Keratinocyte (primary cell): ENCODE measurements at regions not wholly inside any gene's neighbourhood (a gene's known extent, or its start where the extent isn't known, plus 50 kb on each side); places are given as distances from the start of the nearest gene placed in this dataset.

Source experiments
- EZH2 ChIP-seq: IDR thresholded peaks from one replicate; pipeline ENCODE4 v1.6.1; 2012; ENCODE audit warnings: inconsistent platforms, mild to moderate bottlenecking, low read length, moderate library complexity
- TF ChIP-seq, protein P1 (sequence below), 3 experiments: IDR thresholded peaks in 1 of 3; conservative IDR thresholded peaks in 1 of 3; optimal IDR thresholded peaks in 1 of 3; 2 replicates in 2 of 3; 3 replicates in 1 of 3; pipeline versions ENCODE3 to v1.5.1; 2011; ENCODE audit warnings: low read length in 3 of 3, mild to moderate bottlenecking in 3 of 3, moderate library complexity in 2 of 3, control low read depth in 1 of 3, inconsistent platforms in 1 of 3; ENCODE audit not compliant: insufficient read depth in 2 of 3; ENCODE audit errors: extremely low read depth in 1 of 3

GRCh38 chr6:114997813-114998292 is 655.0 kb upstream of the HS3ST5 start:
- TF ChIP-seq, protein P1, sequence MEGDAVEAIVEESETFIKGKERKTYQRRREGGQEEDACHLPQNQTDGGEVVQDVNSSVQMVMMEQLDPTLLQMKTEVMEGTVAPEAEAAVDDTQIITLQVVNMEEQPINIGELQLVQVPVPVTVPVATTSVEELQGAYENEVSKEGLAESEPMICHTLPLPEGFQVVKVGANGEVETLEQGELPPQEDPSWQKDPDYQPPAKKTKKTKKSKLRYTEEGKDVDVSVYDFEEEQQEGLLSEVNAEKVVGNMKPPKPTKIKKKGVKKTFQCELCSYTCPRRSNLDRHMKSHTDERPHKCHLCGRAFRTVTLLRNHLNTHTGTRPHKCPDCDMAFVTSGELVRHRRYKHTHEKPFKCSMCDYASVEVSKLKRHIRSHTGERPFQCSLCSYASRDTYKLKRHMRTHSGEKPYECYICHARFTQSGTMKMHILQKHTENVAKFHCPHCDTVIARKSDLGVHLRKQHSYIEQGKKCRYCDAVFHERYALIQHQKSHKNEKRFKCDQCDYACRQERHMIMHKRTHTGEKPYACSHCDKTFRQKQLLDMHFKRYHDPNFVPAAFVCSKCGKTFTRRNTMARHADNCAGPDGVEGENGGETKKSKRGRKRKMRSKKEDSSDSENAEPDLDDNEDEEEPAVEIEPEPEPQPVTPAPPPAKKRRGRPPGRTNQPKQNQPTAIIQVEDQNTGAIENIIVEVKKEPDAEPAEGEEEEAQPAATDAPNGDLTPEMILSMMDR (optimal IDR thresholded peaks at IDR 0.05 in 1 of 3, IDR thresholded peaks at IDR 0.05 in 1 of 3, conservative IDR thresholded peaks at IDR 0.05 in 1 of 3; ENCODE audit: extremely low read depth in 1 of 3, insufficient read depth in 2 of 3, low read length in 3 of 3): no peak
- TF ChIP-seq EZH2: no peak
